ENCODE measurements at regions not wholly inside any gene's neighbourhood (a gene's known extent, or its start where the extent isn't known, plus 50 kb on each side); places are given as distances from the start of the nearest gene placed in this dataset.

DNA sequence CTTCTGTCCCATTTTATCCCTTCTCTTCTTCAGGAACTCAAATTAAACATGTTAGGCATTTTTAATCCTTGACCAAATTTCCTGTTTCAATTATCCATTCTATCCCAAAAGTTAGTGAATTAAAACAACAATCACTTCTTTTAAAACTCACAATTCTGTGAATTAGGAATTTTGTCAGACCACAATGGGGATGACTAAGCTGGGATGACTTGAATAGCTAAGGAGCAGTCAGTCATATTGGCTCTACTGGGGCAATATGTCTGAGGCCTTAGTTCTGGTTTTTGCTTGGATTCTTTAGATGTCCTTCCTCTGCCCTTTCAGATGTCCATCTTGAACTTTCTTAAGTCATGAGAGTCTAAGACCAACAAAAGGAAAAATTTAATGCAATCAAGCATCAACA is 178.2 kb upstream of the TGFBR2 start:
- TF ChIP-seq, protein P1, sequence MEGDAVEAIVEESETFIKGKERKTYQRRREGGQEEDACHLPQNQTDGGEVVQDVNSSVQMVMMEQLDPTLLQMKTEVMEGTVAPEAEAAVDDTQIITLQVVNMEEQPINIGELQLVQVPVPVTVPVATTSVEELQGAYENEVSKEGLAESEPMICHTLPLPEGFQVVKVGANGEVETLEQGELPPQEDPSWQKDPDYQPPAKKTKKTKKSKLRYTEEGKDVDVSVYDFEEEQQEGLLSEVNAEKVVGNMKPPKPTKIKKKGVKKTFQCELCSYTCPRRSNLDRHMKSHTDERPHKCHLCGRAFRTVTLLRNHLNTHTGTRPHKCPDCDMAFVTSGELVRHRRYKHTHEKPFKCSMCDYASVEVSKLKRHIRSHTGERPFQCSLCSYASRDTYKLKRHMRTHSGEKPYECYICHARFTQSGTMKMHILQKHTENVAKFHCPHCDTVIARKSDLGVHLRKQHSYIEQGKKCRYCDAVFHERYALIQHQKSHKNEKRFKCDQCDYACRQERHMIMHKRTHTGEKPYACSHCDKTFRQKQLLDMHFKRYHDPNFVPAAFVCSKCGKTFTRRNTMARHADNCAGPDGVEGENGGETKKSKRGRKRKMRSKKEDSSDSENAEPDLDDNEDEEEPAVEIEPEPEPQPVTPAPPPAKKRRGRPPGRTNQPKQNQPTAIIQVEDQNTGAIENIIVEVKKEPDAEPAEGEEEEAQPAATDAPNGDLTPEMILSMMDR (IDR thresholded peaks at IDR 0.05) = no peak
- TF ChIP-seq ZFX (IDR thresholded peaks at IDR 0.05; ENCODE audit: borderline replicate concordance) = no peak

Measured in 22Rv1 (cell line).